ENCODE measurements at regions not wholly inside any gene's neighbourhood (a gene's known extent, or its start where the extent isn't known, plus 50 kb on each side); places are given as distances from the start of the nearest gene placed in this dataset.

DNA sequence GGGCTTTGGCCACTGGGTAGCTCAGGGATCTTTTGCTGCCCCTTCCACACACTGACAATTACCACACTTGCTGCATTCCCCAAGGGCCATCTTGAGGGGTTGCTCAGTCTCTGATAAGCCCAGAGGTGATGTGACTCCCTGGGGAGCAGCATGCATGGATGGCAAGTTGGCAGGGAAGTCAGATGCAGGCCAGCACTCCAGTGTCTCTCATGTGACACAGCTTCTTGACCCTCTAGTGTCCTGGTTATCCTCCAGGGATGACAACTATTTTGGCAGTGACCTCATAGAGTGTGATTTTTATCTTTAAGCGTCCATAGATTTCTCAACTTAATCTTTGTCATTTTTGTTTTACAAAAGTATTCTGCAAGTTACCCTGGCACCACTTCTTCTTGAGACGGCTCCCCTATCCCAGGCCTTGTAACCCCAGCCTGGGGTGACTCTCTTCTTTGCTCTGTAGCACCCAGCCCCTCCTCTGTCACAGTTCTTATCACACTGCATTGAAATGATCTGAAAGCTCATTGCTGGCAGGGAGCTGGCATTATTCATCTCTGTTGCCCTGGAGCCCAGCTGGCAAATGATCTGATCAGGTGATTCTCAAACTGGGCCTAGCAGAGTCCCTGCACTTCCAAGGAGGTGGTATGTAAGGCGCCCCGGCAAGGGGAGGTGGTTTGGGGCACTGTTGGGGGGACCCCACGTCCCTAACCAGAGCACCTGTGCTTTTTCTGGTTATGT lies 72.6 kb downstream of the TENT5C start:
- TF ChIP-seq, protein P1, sequence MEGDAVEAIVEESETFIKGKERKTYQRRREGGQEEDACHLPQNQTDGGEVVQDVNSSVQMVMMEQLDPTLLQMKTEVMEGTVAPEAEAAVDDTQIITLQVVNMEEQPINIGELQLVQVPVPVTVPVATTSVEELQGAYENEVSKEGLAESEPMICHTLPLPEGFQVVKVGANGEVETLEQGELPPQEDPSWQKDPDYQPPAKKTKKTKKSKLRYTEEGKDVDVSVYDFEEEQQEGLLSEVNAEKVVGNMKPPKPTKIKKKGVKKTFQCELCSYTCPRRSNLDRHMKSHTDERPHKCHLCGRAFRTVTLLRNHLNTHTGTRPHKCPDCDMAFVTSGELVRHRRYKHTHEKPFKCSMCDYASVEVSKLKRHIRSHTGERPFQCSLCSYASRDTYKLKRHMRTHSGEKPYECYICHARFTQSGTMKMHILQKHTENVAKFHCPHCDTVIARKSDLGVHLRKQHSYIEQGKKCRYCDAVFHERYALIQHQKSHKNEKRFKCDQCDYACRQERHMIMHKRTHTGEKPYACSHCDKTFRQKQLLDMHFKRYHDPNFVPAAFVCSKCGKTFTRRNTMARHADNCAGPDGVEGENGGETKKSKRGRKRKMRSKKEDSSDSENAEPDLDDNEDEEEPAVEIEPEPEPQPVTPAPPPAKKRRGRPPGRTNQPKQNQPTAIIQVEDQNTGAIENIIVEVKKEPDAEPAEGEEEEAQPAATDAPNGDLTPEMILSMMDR (conservative IDR thresholded peaks at IDR 0.05; ENCODE audit: low read depth, low read length) = no peak
- TF ChIP-seq EZH2 (IDR thresholded peaks at IDR 0.05; ENCODE audit: borderline replicate concordance, low read depth, low read length, poor library complexity, severe bottlenecking) = no peak
